GM18498 (cell line): ENCODE measurements at regions not wholly inside any gene's neighbourhood (a gene's known extent, or its start where the extent isn't known, plus 50 kb on each side); places are given as distances from the start of the nearest gene placed in this dataset.
"Not testable (repeated sequence)": the region's sequence is repeated elsewhere in the genome, so short reads cannot be mapped to it uniquely, and the experiment has no call there.

Experiments used
- ATAC-seq: cut with Tn5 transposase; IDR thresholded peaks from one replicate; pipeline ENCODE4 v1.9.1; 2021; ENCODE audit warnings: mild to moderate bottlenecking, moderate library complexity; ENCODE audit not compliant: unreplicated experiment

- no peak for ATAC-seq
Observed at GRCh38 chr5:99765011-99765410, 770.2 kb upstream of the FAM174A start.

GRCh38 chr5:99763021-99763774 is 772.0 kb upstream of the FAM174A start:
- ATAC-seq = no peak

- no peak for ATAC-seq
Observed at GRCh38 chr5:99747342-99747741, 787.8 kb upstream of the FAM174A start.

- ATAC-seq = not testable (repeated sequence)
Observed at GRCh38 chr5:99733146-99733545, 802.0 kb upstream of the FAM174A start.

- not testable (repeated sequence) for ATAC-seq
Observed at GRCh38 chr5:99730653-99731052, 801.8 kb upstream of the CHD1 start.

GRCh38 chr5:99724732-99725290 is 796.0 kb upstream of the CHD1 start:
- ATAC-seq = no peak

- no peak for ATAC-seq
Observed at GRCh38 chr5:99721506-99721905, 792.7 kb upstream of the CHD1 start.

- no peak for ATAC-seq
Observed at GRCh38 chr5:99715921-99716320, 787.1 kb upstream of the CHD1 start.

GRCh38 chr5:99706160-99706559 is 777.4 kb upstream of the CHD1 start:
- no peak for ATAC-seq

- ATAC-seq = no peak
Observed at GRCh38 chr5:99702565-99702964, 773.8 kb upstream of the CHD1 start.

- no peak for ATAC-seq
Observed at GRCh38 chr5:99694884-99695283, 766.1 kb upstream of the CHD1 start.

GRCh38 chr5:99686538-99686937 is 757.7 kb upstream of the CHD1 start:
- ATAC-seq = no peak

GRCh38 chr5:99675974-99676373 is 747.2 kb upstream of the CHD1 start:
- ATAC-seq = no peak

GRCh38 chr5:99674101-99674500 is 745.3 kb upstream of the CHD1 start:
- ATAC-seq = no peak

GRCh38 chr5:99664972-99665371 is 736.2 kb upstream of the CHD1 start:
- ATAC-seq = no peak

- ATAC-seq = no peak
Observed at GRCh38 chr5:99651298-99651697, 722.5 kb upstream of the CHD1 start.

GRCh38 chr5:99646011-99646647 is 717.3 kb upstream of the CHD1 start:
- no peak for ATAC-seq

GRCh38 chr5:99644822-99645221 is 716.0 kb upstream of the CHD1 start:
- no peak for ATAC-seq

GRCh38 chr5:99640646-99641045 is 711.8 kb upstream of the CHD1 start:
- ATAC-seq = no peak

- no peak for ATAC-seq
Observed at GRCh38 chr5:99639905-99640304, 711.1 kb upstream of the CHD1 start.

- ATAC-seq = no peak
Observed at GRCh38 chr5:99636663-99637062, 707.9 kb upstream of the CHD1 start.
